Mucosa of descending colon (tissue), 3 donors: ENCODE measurements at regions not wholly inside any gene's neighbourhood (a gene's known extent, or its start where the extent isn't known, plus 50 kb on each side); places are given as distances from the start of the nearest gene placed in this dataset.
"Not testable (repeated sequence)": the region's sequence is repeated elsewhere in the genome, so short reads cannot be mapped to it uniquely, and the experiment has no call there.

Experiments used
- ATAC-seq: fragments of 200-7000 bp; cut with Tn5 transposase; one replicate; pipeline ENCODE4 v1.9.1; 2020; ENCODE audit warnings: mild to moderate bottlenecking, moderate library complexity
- DNase-seq, 3 donors: peaks; one replicate each; pipeline ENCODE4 v3.0.0-alpha.2; 2020
- H3K36me3 ChIP-seq: fragments of 200-600 bp; one replicate; pipeline ENCODE4 v1.8.0; 2021; ENCODE audit warnings: low read depth, mild to moderate bottlenecking
- H3K4me1 ChIP-seq: fragments of 200-600 bp; one replicate; pipeline ENCODE4 v1.8.0; 2021; ENCODE audit warnings: low read depth, mild to moderate bottlenecking
- H3K4me3 ChIP-seq: fragments of 200-600 bp; one replicate; pipeline ENCODE4 v1.8.0; 2021; ENCODE audit warnings: mild to moderate bottlenecking
- H3K9me3 ChIP-seq: fragments of 200-600 bp; one replicate; pipeline ENCODE4 v1.8.0; 2021; ENCODE audit warnings: mild to moderate bottlenecking
- intact Hi-C, 2 donors: fragments of 100-400 bp; cut with DNase I in 1 of 2; cut with micrococcal nuclease in 1 of 2; formaldehyde crosslinking; loops; one replicate each; pipeline versions ENCODE4 v1.11.0 to v1.11.1; 2022; cut with DNase I, micrococcal nuclease
- donor health status: DM: no; HTN: no; CAD: no; lungs with moderate emphysema.
- donor health status: DM: no; HTN: no; CAD: no.
- donor health status: DM: no; HTN: yes; CAD: no.

- H3K4me1 ChIP-seq, intact Hi-C loops, H3K4me3 ChIP-seq, H3K9me3 ChIP-seq, H3K36me3 ChIP-seq: not testable (repeated sequence)
- ATAC-seq: peak; percentile 30
- peak in 1 of 3 donors; percentile 26 for DNase-seq
These were observed 4400.5 kb upstream of the TPTE start for GRCh38 chr21:6120863-6121262.

GRCh38 chr21:6122629-6123028 is 4398.8 kb upstream of the TPTE start:
- peak; percentile 3 for ATAC-seq
- H3K36me3 ChIP-seq, H3K9me3 ChIP-seq, intact Hi-C loops, H3K4me1 ChIP-seq, H3K4me3 ChIP-seq: not testable (repeated sequence)
- peak in 1 of 3 donors; percentile 27 for DNase-seq

GRCh38 chr21:6123224-6123623 is 4398.2 kb upstream of the TPTE start:
- H3K36me3 ChIP-seq, H3K4me1 ChIP-seq, DNase-seq, intact Hi-C loops, H3K4me3 ChIP-seq, H3K9me3 ChIP-seq, ATAC-seq: not testable (repeated sequence)

GRCh38 chr21:6125549-6126240 is 4395.7 kb upstream of the TPTE start:
- H3K9me3 ChIP-seq, H3K4me1 ChIP-seq, intact Hi-C loops, H3K4me3 ChIP-seq, H3K36me3 ChIP-seq: not testable (repeated sequence)
- ATAC-seq (peak; percentile 7), DNase-seq (peak in 2 of 3 donors; percentile 15 to 44)

GRCh38 chr21:6126976-6127732 is 4394.2 kb upstream of the TPTE start:
- intact Hi-C loops, H3K36me3 ChIP-seq, H3K4me1 ChIP-seq, H3K9me3 ChIP-seq, H3K4me3 ChIP-seq: not testable (repeated sequence)
- ATAC-seq (peak; percentile 82), DNase-seq (peak in 2 of 3 donors; percentile 18 to 60)

DNA sequence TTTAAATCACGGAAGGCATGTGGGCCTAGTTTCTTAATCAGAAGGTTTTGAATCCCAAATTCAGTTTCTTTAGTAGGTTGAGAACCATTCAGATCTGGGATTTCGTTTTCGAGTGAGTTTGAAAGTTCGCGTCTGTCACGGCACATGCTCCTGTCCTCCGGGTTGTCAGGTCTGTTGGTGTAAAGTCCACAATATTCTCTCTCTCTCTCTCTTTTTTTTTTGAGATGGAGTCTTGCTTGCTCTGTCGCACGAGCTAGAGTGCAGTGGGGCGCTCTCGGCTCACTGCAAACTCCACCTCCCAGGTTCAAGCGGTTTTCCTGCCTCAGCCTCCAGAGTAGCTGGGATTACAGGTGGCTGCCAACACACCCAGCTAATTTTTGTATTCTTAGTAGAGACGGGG is 4390.6 kb upstream of the TPTE start:
- intact Hi-C loops, H3K9me3 ChIP-seq, ATAC-seq, H3K4me1 ChIP-seq, H3K4me3 ChIP-seq, H3K36me3 ChIP-seq, DNase-seq: not testable (repeated sequence)

DNA sequence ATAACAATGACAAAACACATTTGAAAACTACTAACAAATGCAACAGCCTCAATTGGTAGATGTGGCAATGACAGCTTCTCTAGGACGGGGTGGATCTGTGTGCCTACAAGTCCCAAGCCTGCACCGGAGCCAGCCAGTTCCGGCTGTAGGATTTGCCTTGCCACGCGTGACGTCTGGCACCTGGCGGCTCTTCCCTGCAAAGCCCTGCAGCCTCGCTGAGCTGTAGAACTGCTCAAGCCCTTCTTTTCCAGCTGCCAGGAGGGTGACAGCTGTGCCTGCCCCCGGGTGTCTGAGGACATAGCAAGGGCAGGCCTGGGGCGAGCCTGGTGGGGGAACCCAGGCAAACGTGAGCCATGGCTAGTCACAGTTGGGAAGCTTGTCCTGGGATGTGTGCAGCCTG is 4388.0 kb upstream of the TPTE start:
- H3K9me3 ChIP-seq, H3K4me3 ChIP-seq, H3K4me1 ChIP-seq, DNase-seq, H3K36me3 ChIP-seq, intact Hi-C loops, ATAC-seq: not testable (repeated sequence)

DNA sequence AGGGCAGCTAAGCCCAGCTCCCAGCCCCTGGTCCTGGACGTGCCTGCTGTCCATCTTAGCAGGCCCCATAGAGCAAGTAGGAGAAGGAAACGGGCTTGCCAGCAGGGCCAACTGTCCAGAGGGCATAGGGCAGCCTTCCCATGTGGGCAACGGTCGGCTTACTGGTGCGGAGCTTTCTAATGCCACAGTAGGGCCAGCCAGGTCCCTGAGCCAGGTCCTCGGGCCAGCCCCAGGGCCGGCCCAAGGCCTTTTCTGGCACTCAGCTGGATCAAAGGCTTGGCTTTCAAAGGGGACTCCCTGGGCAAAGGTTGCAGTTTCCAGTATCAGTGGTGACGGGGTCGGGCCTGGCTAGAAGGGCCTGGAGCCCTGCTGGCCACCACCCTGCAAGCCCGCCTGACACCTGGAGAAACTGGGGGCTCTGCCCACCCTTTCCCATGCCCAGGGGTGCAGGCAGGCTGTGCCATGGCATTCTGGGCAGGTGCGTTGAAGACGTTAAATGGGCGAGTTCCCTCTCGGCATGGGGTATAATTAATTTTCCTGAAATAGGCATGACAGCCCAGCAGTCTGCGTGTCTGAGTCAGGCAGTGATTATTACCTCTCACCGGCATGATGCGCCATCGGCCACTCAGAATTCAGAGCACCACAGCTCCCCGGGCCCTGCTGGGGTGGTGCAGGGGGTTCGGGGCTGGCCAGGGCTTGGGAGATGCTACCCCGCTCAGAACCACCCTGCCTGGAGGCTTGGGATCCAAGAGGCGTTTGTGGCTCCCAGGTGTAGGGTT is 4387.3 kb upstream of the TPTE start:
- DNase-seq, H3K36me3 ChIP-seq, intact Hi-C loops, ATAC-seq, H3K4me3 ChIP-seq, H3K4me1 ChIP-seq, H3K9me3 ChIP-seq: not testable (repeated sequence)

DNA sequence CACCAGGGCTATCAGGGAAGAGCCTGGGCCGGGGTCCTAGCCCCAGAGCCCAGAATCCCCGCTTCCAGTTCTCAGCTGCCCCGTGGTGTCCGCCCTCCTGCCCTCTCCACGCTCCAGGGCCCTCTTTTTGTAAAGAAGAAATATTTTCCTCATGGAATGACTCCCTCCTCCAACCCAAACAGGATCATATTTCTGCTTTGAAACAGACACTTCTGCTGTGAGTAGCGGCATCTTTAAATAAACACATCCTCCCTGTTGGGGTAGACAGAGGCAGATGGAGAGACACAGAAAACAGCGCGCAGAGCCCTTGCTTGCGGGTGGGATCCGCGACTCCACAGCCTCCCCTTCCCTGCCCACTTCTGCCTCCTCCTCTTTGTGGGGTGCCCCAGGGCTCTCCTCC is 4384.7 kb upstream of the TPTE start:
- H3K4me3 ChIP-seq, intact Hi-C loops, H3K9me3 ChIP-seq, H3K4me1 ChIP-seq, ATAC-seq, H3K36me3 ChIP-seq, DNase-seq: not testable (repeated sequence)

GRCh38 chr21:6138244-6139136 is 4382.9 kb upstream of the TPTE start:
- peak; percentile 54 for ATAC-seq
- not testable (repeated sequence) for DNase-seq, H3K4me1 ChIP-seq

DNA sequence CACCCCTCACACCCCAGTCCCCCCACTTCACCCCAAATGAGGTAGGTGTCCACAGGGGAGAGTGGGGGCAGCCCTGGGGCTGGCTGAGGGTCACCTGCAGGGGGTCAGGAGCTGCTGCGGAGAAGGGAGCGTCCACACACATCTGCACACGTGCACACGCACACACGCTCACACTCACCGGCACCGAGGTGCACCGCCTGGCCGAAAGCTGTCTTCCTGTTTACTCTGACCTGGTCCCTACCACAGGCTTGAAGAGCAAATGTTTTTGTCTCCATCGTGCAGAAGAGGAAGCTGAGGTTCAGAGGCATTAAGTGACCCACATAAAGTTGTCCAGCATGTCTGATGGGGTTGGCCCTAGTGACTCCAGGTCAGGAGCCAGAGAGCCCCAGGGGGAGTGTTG is 4382.1 kb upstream of the TPTE start:
- peak; percentile 51 for ATAC-seq
- intact Hi-C loops, DNase-seq, H3K9me3 ChIP-seq, H3K4me3 ChIP-seq, H3K36me3 ChIP-seq, H3K4me1 ChIP-seq: not testable (repeated sequence)

More at GRCh38 chr21:6138244-6139136, 4382.9 kb upstream of the TPTE start:
- intact Hi-C loops, H3K4me3 ChIP-seq, H3K36me3 ChIP-seq, H3K9me3 ChIP-seq: not testable (repeated sequence)

DNA sequence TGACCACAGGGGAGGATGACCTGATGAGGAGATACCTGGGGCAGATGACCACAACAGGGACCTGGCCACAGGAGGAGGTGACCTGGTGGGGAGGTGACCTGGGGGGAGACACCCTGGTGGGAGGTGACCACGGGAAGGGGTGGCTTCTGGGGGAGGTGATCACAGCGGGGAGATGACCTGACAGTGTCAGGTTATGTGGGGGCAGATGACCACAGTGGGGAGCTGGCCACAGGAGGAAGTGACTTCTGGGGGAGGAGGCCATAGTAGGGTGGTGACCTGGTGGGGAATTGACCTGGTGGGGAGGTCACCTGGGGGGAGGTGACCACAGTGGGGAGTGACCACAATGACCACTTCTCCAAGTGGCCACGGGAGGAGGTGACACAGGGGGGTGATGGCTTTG is 4381.5 kb upstream of the TPTE start:
- intact Hi-C loops, H3K36me3 ChIP-seq, H3K4me3 ChIP-seq, ATAC-seq, H3K9me3 ChIP-seq, H3K4me1 ChIP-seq, DNase-seq: not testable (repeated sequence)

DNA sequence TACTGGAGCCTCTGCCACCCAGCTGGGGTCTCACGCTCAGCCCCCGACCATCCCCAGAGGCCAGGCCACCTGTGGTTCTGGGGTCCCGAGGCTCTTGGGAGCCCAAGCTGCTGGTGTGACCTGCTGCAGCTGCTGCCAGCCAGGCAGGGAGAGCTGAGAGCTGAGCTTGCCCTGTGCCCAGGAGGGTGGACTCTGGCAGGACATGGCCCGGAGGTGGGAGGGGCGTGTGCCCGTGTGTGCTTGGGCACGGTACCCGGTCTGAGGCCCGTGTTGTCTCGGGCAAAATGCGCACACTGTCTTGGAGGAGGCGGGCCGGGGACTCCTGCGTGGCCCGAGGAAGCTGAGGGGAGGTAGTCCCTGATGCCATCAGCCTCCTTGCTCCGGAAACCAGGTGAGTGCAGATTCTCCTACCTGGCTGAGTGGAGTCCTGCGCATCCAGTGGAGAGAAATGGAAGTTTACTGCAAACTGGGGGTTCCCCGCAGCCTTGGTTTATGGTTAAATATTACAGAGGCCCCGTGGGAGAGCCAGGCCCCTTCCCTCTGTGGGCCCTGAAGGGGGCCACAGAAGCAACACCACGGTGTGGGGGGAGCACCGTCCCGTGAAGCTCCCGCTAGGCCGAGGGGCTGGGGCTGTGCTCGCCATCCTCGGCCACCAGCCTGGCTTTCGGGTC is 4380.8 kb upstream of the TPTE start:
- H3K9me3 ChIP-seq, DNase-seq, intact Hi-C loops, H3K4me3 ChIP-seq, ATAC-seq, H3K36me3 ChIP-seq, H3K4me1 ChIP-seq: not testable (repeated sequence)
